CD14-positive monocyte (primary cell): ENCODE measurements at regions not wholly inside any gene's neighbourhood (a gene's known extent, or its start where the extent isn't known, plus 50 kb on each side); places are given as distances from the start of the nearest gene placed in this dataset.

Experiments used
- DNase-seq, 3 donors: peaks; one replicate each; pipeline ENCODE4 v3.0.0-alpha.2; 2011 to 2022
- H2AFZ ChIP-seq: 2 replicates; pipeline ENCODE4 v1.6.0; 2012; ENCODE audit warnings: mild to moderate bottlenecking, low read depth, low read length, inconsistent platforms; ENCODE audit not compliant: insufficient read depth, poor library complexity, severe bottlenecking
- H3K27ac ChIP-seq, 2 donors: 1 replicate in 1 of 2; 2 replicates in 1 of 2; pipeline ENCODE4 v1.5.1; 2012 to 2013; ENCODE audit warnings: low read length in 2 of 2, control low read depth in 1 of 2, inconsistent platforms in 1 of 2, low read depth in 1 of 2, mild to moderate bottlenecking in 1 of 2
- H3K27me3 ChIP-seq, 2 donors: one replicate each; pipeline versions ENCODE4 v1.6.0 to v1.6.1; 2011 to 2013; ENCODE audit warnings: low read length in 2 of 2; ENCODE audit not compliant: control insufficient read depth in 2 of 2, insufficient read depth in 2 of 2
- H3K36me3 ChIP-seq, 2 donors: replicated peaks in 1 of 2; 1 replicate in 1 of 2; 2 replicates in 1 of 2; pipeline versions ENCODE4 v1.5.1 to v1.6.1; 2012 to 2013; ENCODE audit warnings: low read length in 2 of 2, control low read depth in 1 of 2, inconsistent platforms in 1 of 2, mild to moderate bottlenecking in 1 of 2; ENCODE audit not compliant: insufficient read depth in 2 of 2, control insufficient read depth in 1 of 2
- H3K4me1 ChIP-seq, 2 donors: 1 replicate in 1 of 2; 2 replicates in 1 of 2; pipeline versions ENCODE4 v1.5.1 to v1.6.1; 2012 to 2013; ENCODE audit warnings: low read length in 2 of 2, control low read depth in 1 of 2, inconsistent platforms in 1 of 2, mild to moderate bottlenecking in 1 of 2, moderate library complexity in 1 of 2; ENCODE audit not compliant: insufficient read depth in 2 of 2, control insufficient read depth in 1 of 2
- H3K4me2 ChIP-seq: replicated peaks from 2 replicates; pipeline ENCODE3; 2012; ENCODE audit warnings: low read length, moderate library complexity, mild to moderate bottlenecking; ENCODE audit not compliant: poor library complexity, severe bottlenecking; ENCODE audit errors: extremely low read depth
- H3K4me3 ChIP-seq, 3 experiments: fragments of 200-600 bp in 1 of 3; sonication (generic) in 1 of 3; replicated peaks in 1 of 3; 1 replicate in 2 of 3; 2 replicates in 1 of 3; pipeline ENCODE4 v1.5.1; 2011 to 2013; ENCODE audit warnings: low read length in 3 of 3, mild to moderate bottlenecking in 3 of 3, control low read depth in 2 of 3, low read depth in 2 of 3, inconsistent platforms in 1 of 3, moderate library complexity in 1 of 3
- H3K79me2 ChIP-seq: 2 replicates; pipeline ENCODE4 v1.6.0; 2012; ENCODE audit warnings: mild to moderate bottlenecking, control low read depth, inconsistent platforms, low read length, moderate library complexity; ENCODE audit not compliant: insufficient read depth
- H3K9ac ChIP-seq: 2 replicates; pipeline ENCODE4 v1.6.0; 2017; ENCODE audit warnings: low read length, mild to moderate bottlenecking; ENCODE audit not compliant: insufficient read depth, poor library complexity, severe bottlenecking
- H3K9me3 ChIP-seq, 2 donors: replicated peaks in 1 of 2; 1 replicate in 1 of 2; 2 replicates in 1 of 2; pipeline versions ENCODE4 v1.5.1 to v1.6.1; 2012 to 2013; ENCODE audit warnings: low read length in 2 of 2, control low read depth in 1 of 2; ENCODE audit not compliant: control insufficient read depth in 1 of 2, insufficient read depth in 1 of 2
- H4K20me1 ChIP-seq: 2 replicates; pipeline ENCODE4 v1.6.0; 2012; ENCODE audit warnings: mild to moderate bottlenecking, low read length, control low read depth, moderate library complexity; ENCODE audit not compliant: insufficient read depth
- H3K27ac Mint-ChIP-seq, 7 donors: one replicate each; pipeline ENCODE4 v1.8.0; 2020; ENCODE audit warnings: mild to moderate bottlenecking in 7 of 7, mixed read lengths in 7 of 7, moderate library complexity in 6 of 7, inconsistent platforms in 2 of 7
- H3K27me3 Mint-ChIP-seq, 3 donors: one replicate each; pipeline ENCODE4 v1.8.0; 2021 to 2022; ENCODE audit warnings: low read depth in 3 of 3, mild to moderate bottlenecking in 3 of 3, mixed read lengths in 3 of 3, moderate library complexity in 3 of 3, inconsistent platforms in 1 of 3
- H3K36me3 Mint-ChIP-seq, 2 donors: one replicate each; pipeline ENCODE4 v1.8.0; 2020; ENCODE audit warnings: mixed read lengths in 2 of 2, inconsistent platforms in 1 of 2, mild to moderate bottlenecking in 1 of 2
- H3K4me1 Mint-ChIP-seq: one replicate; pipeline ENCODE4 v1.8.0; 2020; ENCODE audit warnings: mild to moderate bottlenecking, mixed read lengths
- H3K4me3 Mint-ChIP-seq, 2 donors: one replicate each; pipeline ENCODE4 v1.8.0; 2020; ENCODE audit warnings: mild to moderate bottlenecking in 2 of 2, mixed read lengths in 2 of 2, moderate library complexity in 1 of 2
- H3K9me3 Mint-ChIP-seq, 7 donors: one replicate each; pipeline ENCODE4 v1.8.0; 2020 to 2022; ENCODE audit warnings: mixed read lengths in 7 of 7, mild to moderate bottlenecking in 6 of 7, moderate library complexity in 6 of 7, inconsistent platforms in 2 of 7
- WGBS: methylation state at CpG from one replicate; pipeline ENCODE4 v1.1.5; 2013; ENCODE audit warnings: missing lambda C conversion rate; ENCODE audit not compliant: insufficient coverage; 5-methylcytosine and 5-hydroxymethylcytosine counted together
- intact Hi-C, 2 donors: fragments of 100-400 bp; cut with micrococcal nuclease; formaldehyde crosslinking; loops; one replicate each; pipeline versions ENCODE4 v1.15.0 to v1.15.1; 2023
- TF ChIP-seq, protein P1 (sequence below): fragments of 200-600 bp; IDR thresholded peaks from one replicate; pipeline ENCODE4 v1.8.0; 2022; ENCODE audit warnings: antibody characterized with exemption, mild to moderate bottlenecking

DNA sequence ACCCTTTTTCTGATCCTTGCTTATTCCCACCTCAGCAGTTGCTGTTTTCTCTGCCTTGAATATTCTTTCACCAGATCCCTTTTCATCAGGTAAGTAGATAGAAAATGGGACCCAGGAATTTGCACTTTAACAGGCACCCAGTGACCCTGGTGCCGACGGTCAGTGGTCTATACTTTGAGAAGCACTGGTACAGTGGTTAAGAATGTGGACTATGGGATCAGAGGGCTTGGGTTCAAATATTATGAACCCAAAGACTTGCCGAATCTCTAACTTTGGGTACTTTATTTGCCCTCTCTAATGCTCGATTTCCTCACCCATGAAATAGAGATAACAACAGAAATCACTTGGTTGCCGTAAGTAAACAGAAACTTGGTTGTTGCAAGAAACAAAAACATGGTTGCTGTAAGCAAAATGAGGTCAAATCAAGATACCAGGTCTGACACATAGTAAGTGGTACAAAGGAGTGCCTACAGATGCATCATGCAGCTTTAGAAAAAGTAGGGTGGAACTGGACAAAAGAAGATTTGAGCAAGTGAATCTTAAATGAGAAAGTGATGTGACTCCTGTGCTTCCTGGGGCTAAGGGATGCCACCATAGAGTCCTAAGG lies 69.5 kb upstream of the GLS start:
- Mint-ChIP-seq H3K4me3 (no peak overlapping the region), H3K36me3 (no peaks in the 10 kb centered on the region), H3K9me3 (peaks cover 0 to 1% (median 0%) of the 10 kb centered on the region in 7 donors), H3K4me1 (peaks cover 9% of the 10 kb centered on the region), H3K27me3 (peaks cover 0 to 3% (median 1%) of the 10 kb centered on the region in 3 donors), H3K27ac (no peak overlapping the region)
- DNase-seq = no peak
- H3K36me3 ChIP-seq = no peaks in the 10 kb centered on the region
- no CpG with 5 or more reads among the region's 5 CpGs for WGBS
- H3K4me3 ChIP-seq = no peak overlapping the region
- TF ChIP-seq, protein P1, sequence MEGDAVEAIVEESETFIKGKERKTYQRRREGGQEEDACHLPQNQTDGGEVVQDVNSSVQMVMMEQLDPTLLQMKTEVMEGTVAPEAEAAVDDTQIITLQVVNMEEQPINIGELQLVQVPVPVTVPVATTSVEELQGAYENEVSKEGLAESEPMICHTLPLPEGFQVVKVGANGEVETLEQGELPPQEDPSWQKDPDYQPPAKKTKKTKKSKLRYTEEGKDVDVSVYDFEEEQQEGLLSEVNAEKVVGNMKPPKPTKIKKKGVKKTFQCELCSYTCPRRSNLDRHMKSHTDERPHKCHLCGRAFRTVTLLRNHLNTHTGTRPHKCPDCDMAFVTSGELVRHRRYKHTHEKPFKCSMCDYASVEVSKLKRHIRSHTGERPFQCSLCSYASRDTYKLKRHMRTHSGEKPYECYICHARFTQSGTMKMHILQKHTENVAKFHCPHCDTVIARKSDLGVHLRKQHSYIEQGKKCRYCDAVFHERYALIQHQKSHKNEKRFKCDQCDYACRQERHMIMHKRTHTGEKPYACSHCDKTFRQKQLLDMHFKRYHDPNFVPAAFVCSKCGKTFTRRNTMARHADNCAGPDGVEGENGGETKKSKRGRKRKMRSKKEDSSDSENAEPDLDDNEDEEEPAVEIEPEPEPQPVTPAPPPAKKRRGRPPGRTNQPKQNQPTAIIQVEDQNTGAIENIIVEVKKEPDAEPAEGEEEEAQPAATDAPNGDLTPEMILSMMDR = no peak
- H3K9ac ChIP-seq = no peak overlapping the region
- no peaks in the 10 kb centered on the region for H3K79me2 ChIP-seq
- no peak overlapping the region for H2AFZ ChIP-seq
- no peak overlapping the region for H3K27ac ChIP-seq
- no peaks in the 10 kb centered on the region for H3K27me3 ChIP-seq
- H3K4me2 ChIP-seq = no peak overlapping the region
- H3K4me1 ChIP-seq = no peaks in the 10 kb centered on the region
- no peaks in the 10 kb centered on the region for H3K9me3 ChIP-seq
- H4K20me1 ChIP-seq = no peaks in the 10 kb centered on the region
- intact Hi-C loops = no loop called here

DNA sequence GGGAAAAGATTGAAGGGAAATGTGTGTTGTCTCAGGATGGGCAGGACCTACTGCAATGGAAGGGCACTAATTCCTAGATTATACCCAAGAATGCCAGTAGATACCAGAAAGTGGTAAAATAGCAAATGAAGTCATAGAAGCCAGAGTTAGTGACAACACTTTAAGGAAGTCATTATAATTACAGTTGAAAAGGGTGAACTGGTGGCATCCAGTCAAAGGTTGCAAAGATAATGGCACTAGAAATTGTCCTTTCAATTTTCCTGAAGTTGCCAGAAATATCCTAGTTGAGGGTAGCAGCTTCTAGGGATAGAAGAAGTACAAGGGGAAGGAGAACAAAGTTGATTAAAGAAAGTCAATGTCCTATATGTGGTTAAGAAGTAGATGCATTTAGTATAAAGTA lies 68.8 kb upstream of the GLS start:
- no peak overlapping the region for H3K4me3 ChIP-seq
- no peaks in the 10 kb centered on the region for H3K79me2 ChIP-seq
- H3K27ac ChIP-seq = no peak overlapping the region
- intact Hi-C loops = no loop called here
- no peaks in the 10 kb centered on the region for H3K36me3 Mint-ChIP-seq
- H3K4me1 ChIP-seq = no peaks in the 10 kb centered on the region
- no peaks in the 10 kb centered on the region for H3K9me3 ChIP-seq
- H3K27me3 ChIP-seq = no peaks in the 10 kb centered on the region
- peaks cover 0 to 3% (median 0%) of the 10 kb centered on the region in 7 donors for H3K9me3 Mint-ChIP-seq
- H4K20me1 ChIP-seq = no peaks in the 10 kb centered on the region
- H3K9ac ChIP-seq = no peak overlapping the region
- H2AFZ ChIP-seq = no peak overlapping the region
- DNase-seq = no peak
- H3K27me3 Mint-ChIP-seq = peaks cover 0 to 3% (median 1%) of the 10 kb centered on the region in 3 donors
- H3K36me3 ChIP-seq = no peaks in the 10 kb centered on the region
- peaks cover 9% of the 10 kb centered on the region for H3K4me1 Mint-ChIP-seq
- no peak overlapping the region for H3K4me3 Mint-ChIP-seq
- TF ChIP-seq, protein P1 = no peak
- H3K27ac Mint-ChIP-seq = no peak overlapping the region
- no peak overlapping the region for H3K4me2 ChIP-seq
